ENCODE measurements at regions not wholly inside any gene's neighbourhood (a gene's known extent, or its start where the extent isn't known, plus 50 kb on each side); places are given as distances from the start of the nearest gene placed in this dataset.

GRCh38 chr16:85387171-85387507 is 226.0 kb upstream of the GSE1 start:
- H3K4me1 ChIP-seq (ENCODE audit: control insufficient read depth, low read length), result no peaks in the 10 kb centered on the region
- no peaks in the 10 kb centered on the region for H3K9me2 ChIP-seq (replicated peaks; ENCODE audit: control insufficient read depth, low read length)
- no peak overlapping the region for H3K4me2 ChIP-seq (ENCODE audit: low read length)
- H3K36me3 ChIP-seq (ENCODE audit: control insufficient read depth, low read length), result no peaks in the 10 kb centered on the region
- H3K9me3 ChIP-seq (ENCODE audit: control insufficient read depth, insufficient read depth, low read length), result peaks cover 2% of the 10 kb centered on the region; the same call in 1 of the 2 replicates
- H3K4me3 ChIP-seq (ENCODE audit: low read length), result no peak overlapping the region
- no peaks in the 10 kb centered on the region for H3K27me3 ChIP-seq (ENCODE audit: control insufficient read depth, low read length)
- no peak overlapping the region for H3K27ac ChIP-seq (ENCODE audit: low read depth, low read length)
- no peaks in the 10 kb centered on the region for H4K20me1 ChIP-seq (ENCODE audit: control insufficient read depth, insufficient read depth, low read depth, low read length)
- H3K79me2 ChIP-seq (ENCODE audit: control insufficient read depth, low read length), result no peaks in the 10 kb centered on the region
- no peaks in the 10 kb centered on the region for H3F3A ChIP-seq (ENCODE audit: control insufficient read depth, insufficient read depth)
- no peak for TF ChIP-seq EZH2phosphoT487 (IDR thresholded peaks at IDR 0.05; ENCODE audit: borderline replicate concordance, low read length)

GRCh38 chr16:85387731-85388295 is 225.3 kb upstream of the GSE1 start:
- Histone ChIP-seq H3K79me2 (ENCODE audit: control insufficient read depth, low read length) (no peaks in the 10 kb centered on the region), H3K4me2 (ENCODE audit: low read length) (no peak overlapping the region), H3K9me3 (ENCODE audit: control insufficient read depth, insufficient read depth, low read length) (peaks cover under 1% of the 10 kb centered on the region; the same call in 1 of the 2 replicates), H4K20me1 (ENCODE audit: control insufficient read depth, insufficient read depth, low read depth, low read length) (no peaks in the 10 kb centered on the region), H3F3A (ENCODE audit: control insufficient read depth, insufficient read depth) (no peaks in the 10 kb centered on the region), H3K27me3 (ENCODE audit: control insufficient read depth, low read length) (no peaks in the 10 kb centered on the region), H3K27ac (ENCODE audit: low read depth, low read length) (no peak overlapping the region), H3K4me1 (ENCODE audit: control insufficient read depth, low read length) (no peaks in the 10 kb centered on the region), H3K4me3 (ENCODE audit: low read length) (no peak overlapping the region), H3K36me3 (ENCODE audit: control insufficient read depth, low read length) (no peaks in the 10 kb centered on the region), H3K9me2 (replicated peaks; ENCODE audit: control insufficient read depth, low read length) (no peaks in the 10 kb centered on the region)
- TF ChIP-seq CTCF (IDR thresholded peaks at IDR 0.05; ENCODE audit: low read depth, low read length, poor library complexity, severe bottlenecking) (no peak), EZH2phosphoT487 (IDR thresholded peaks at IDR 0.05; ENCODE audit: borderline replicate concordance, low read length) (no peak)

- Histone ChIP-seq H3K27me3 (ENCODE audit: control insufficient read depth, low read length) (peaks cover 11% of the 10 kb centered on the region), H3K4me2 (ENCODE audit: low read length) (no peak overlapping the region), H3F3A (ENCODE audit: control insufficient read depth, insufficient read depth) (no peaks in the 10 kb centered on the region), H3K79me2 (ENCODE audit: control insufficient read depth, low read length) (no peaks in the 10 kb centered on the region), H3K27ac (ENCODE audit: low read depth, low read length) (no peak overlapping the region), H3K4me3 (ENCODE audit: low read length) (no peak overlapping the region), H3K9me3 (ENCODE audit: control insufficient read depth, insufficient read depth, low read length) (no peaks in the 10 kb centered on the region), H3K4me1 (ENCODE audit: control insufficient read depth, low read length) (peaks cover 7% of the 10 kb centered on the region), H3K9me2 (replicated peaks; ENCODE audit: control insufficient read depth, low read length) (no peaks in the 10 kb centered on the region), H3K36me3 (ENCODE audit: control insufficient read depth, low read length) (no peaks in the 10 kb centered on the region), H4K20me1 (ENCODE audit: control insufficient read depth, insufficient read depth, low read depth, low read length) (no peaks in the 10 kb centered on the region)
- TF ChIP-seq CTCF (IDR thresholded peaks at IDR 0.05; ENCODE audit: low read depth, low read length, poor library complexity, severe bottlenecking), result no peak
- no peak for TF ChIP-seq EZH2phosphoT487 (IDR thresholded peaks at IDR 0.05; ENCODE audit: borderline replicate concordance, low read length)
These were observed 223.2 kb upstream of the GSE1 start for GRCh38 chr16:85389679-85390470.

- H3K36me3 ChIP-seq (ENCODE audit: control insufficient read depth, low read length), result no peaks in the 10 kb centered on the region
- peaks cover 7% of the 10 kb centered on the region for H3K4me1 ChIP-seq (ENCODE audit: control insufficient read depth, low read length)
- no peak overlapping the region for H3K27ac ChIP-seq (ENCODE audit: low read depth, low read length)
- TF ChIP-seq CTCF (IDR thresholded peaks at IDR 0.05; ENCODE audit: low read depth, low read length, poor library complexity, severe bottlenecking), result no peak
- TF ChIP-seq EZH2phosphoT487 (IDR thresholded peaks at IDR 0.05; ENCODE audit: borderline replicate concordance, low read length), result no peak
- no peaks in the 10 kb centered on the region for H3F3A ChIP-seq (ENCODE audit: control insufficient read depth, insufficient read depth)
- H4K20me1 ChIP-seq (ENCODE audit: control insufficient read depth, insufficient read depth, low read depth, low read length), result no peaks in the 10 kb centered on the region
- H3K4me3 ChIP-seq (ENCODE audit: low read length), result no peak overlapping the region
- no peaks in the 10 kb centered on the region for H3K9me3 ChIP-seq (ENCODE audit: control insufficient read depth, insufficient read depth, low read length)
- peaks cover 18% of the 10 kb centered on the region for H3K27me3 ChIP-seq (ENCODE audit: control insufficient read depth, low read length)
- no peaks in the 10 kb centered on the region for H3K9me2 ChIP-seq (replicated peaks; ENCODE audit: control insufficient read depth, low read length)
- no peak overlapping the region for H3K4me2 ChIP-seq (ENCODE audit: low read length)
- no peaks in the 10 kb centered on the region for H3K79me2 ChIP-seq (ENCODE audit: control insufficient read depth, low read length)
These were observed 222.5 kb upstream of the GSE1 start for GRCh38 chr16:85390511-85391174.
